PC-3 (cell line): ENCODE measurements at regions not wholly inside any gene's neighbourhood (a gene's known extent, or its start where the extent isn't known, plus 50 kb on each side); places are given as distances from the start of the nearest gene placed in this dataset.

Experiments used
- ATAC-seq: fragments of 200-7000 bp; cut with Tn5 transposase; 2 replicates; pipeline ENCODE4 v1.9.1; 2020; ENCODE audit warnings: mild to moderate bottlenecking, moderate library complexity
- BruUV-seq: library from RNA; stranded (reverse); fragments of 400-500 nt; replicated peaks from 2 replicates; lab custom pipeline; 2021; lab: Mats Ljungman, UMichigan
- CTCF ChIA-PET: fragments of 300-600 bp; sonication (Branson Sonifier 250); formaldehyde crosslinking; loops from one replicate; lab custom pipeline; 2022; ENCODE audit warnings: antibody characterized with exemption; lab: Charles Lee
- POLR2A ChIA-PET: fragments of 300-600 bp; sonication (Branson Sonifier 250); formaldehyde crosslinking; loops from one replicate; lab custom pipeline; 2022; ENCODE audit warnings: antibody characterized with exemption; ENCODE audit not compliant: unreplicated experiment; lab: Charles Lee
- DNase-seq: peaks from one replicate; pipeline ENCODE4 v3.0.0-alpha.2; 2015
- H2AFZ ChIP-seq: fragments of 300-600 bp; sonication (generic); 2 replicates; pipeline ENCODE4 v1.6.0; 2016; ENCODE audit warnings: antibody characterized with exemption, low read length
- H3F3A ChIP-seq: fragments of 300-600 bp; sonication (generic); one replicate; pipeline ENCODE4 v1.6.0; 2017; ENCODE audit warnings: antibody characterized with exemption, low read length, control low read depth, mild to moderate bottlenecking; ENCODE audit not compliant: unreplicated experiment
- H3K27ac ChIP-seq: fragments of 300-600 bp; sonication (generic); 2 replicates; pipeline ENCODE4 v1.5.1; 2016; ENCODE audit warnings: mild to moderate bottlenecking, low read length
- H3K27me3 ChIP-seq: fragments of 300-600 bp; sonication (generic); 2 replicates; pipeline ENCODE4 v1.6.1; 2016; ENCODE audit warnings: low read length, mixed read lengths
- H3K36me3 ChIP-seq: fragments of 300-600 bp; sonication (generic); 2 replicates; pipeline ENCODE4 v1.6.1; 2016; ENCODE audit warnings: low read depth, mixed run types, low read length, mixed read lengths
- H3K4me1 ChIP-seq: fragments of 300-600 bp; sonication (generic); 2 replicates; pipeline ENCODE4 v1.5.1; 2016; ENCODE audit warnings: low read length; ENCODE audit not compliant: insufficient read depth
- H3K4me2 ChIP-seq: fragments of 300-600 bp; sonication (generic); 2 replicates; pipeline ENCODE4 v1.6.0; 2016; ENCODE audit warnings: low read length
- H3K4me3 ChIP-seq: fragments of 300-600 bp; sonication (generic); 2 replicates; pipeline ENCODE4 v1.5.1; 2016; ENCODE audit warnings: mild to moderate bottlenecking, low read length, mixed read lengths
- H3K79me2 ChIP-seq: fragments of 300-600 bp; sonication (generic); 2 replicates; pipeline ENCODE4 v1.6.1; 2017; ENCODE audit warnings: low read length, mixed read lengths
- H3K9ac ChIP-seq: fragments of 300-600 bp; sonication (generic); 2 replicates; pipeline ENCODE4 v1.6.0; 2016; ENCODE audit warnings: mild to moderate bottlenecking, low read length
- H3K9me2 ChIP-seq: fragments of 300-600 bp; sonication (generic); replicated peaks from 2 replicates; pipeline ENCODE4 v1.6.1; 2016; ENCODE audit warnings: mixed run types, low read length, mixed read lengths
- H3K9me3 ChIP-seq: fragments of 300-600 bp; sonication (generic); 2 replicates; pipeline ENCODE4 v1.6.1; 2016; ENCODE audit warnings: low read length, mixed read lengths
- H4K20me1 ChIP-seq: fragments of 300-600 bp; sonication (generic); 2 replicates; pipeline ENCODE4 v1.6.1; 2016; ENCODE audit warnings: low read length, mixed read lengths
- CTCF ChIP-seq: fragments of 300-600 bp; sonication (generic); conservative IDR thresholded peaks from 2 replicates; pipeline ENCODE4 v1.5.1; 2017; ENCODE audit warnings: antibody characterized with exemption, low read depth, mild to moderate bottlenecking, low read length
- EZH2 ChIP-seq: fragments of 300-600 bp; sonication (generic); IDR thresholded peaks from one replicate; pipeline ENCODE4 v1.6.1; 2017; ENCODE audit warnings: antibody characterized with exemption, mild to moderate bottlenecking, low read length; ENCODE audit not compliant: unreplicated experiment
- EZH2phosphoT487 ChIP-seq: fragments of 300-600 bp; sonication (generic); IDR thresholded peaks from 2 replicates; pipeline ENCODE4 v1.6.1; 2018; ENCODE audit warnings: mild to moderate bottlenecking, antibody characterized with exemption, low read length, borderline replicate concordance
- intact Hi-C: fragments of 100-400 bp; cut with micrococcal nuclease; formaldehyde crosslinking; loops from 2 replicates; pipeline ENCODE4 v1.9.0; 2023

GRCh38 chr9:27747450-27747849 lies 174.2 kb upstream of the C9orf72 start:
- ChIA-PET CTCF (no interaction called here), POLR2A (no interaction called here)
- H3K4me2 ChIP-seq = no peak overlapping the region
- H3K9me3 ChIP-seq = no peaks in the 10 kb centered on the region
- H3K9ac ChIP-seq = no peak overlapping the region
- no peaks in the 10 kb centered on the region for H4K20me1 ChIP-seq
- BruUV-seq = no TSS peak
- intact Hi-C loops = no loop called here
- 0 out of 2 replicates have a peak, but pooled peaks cover 5% of the 10 kb centered on the region for H3K27me3 ChIP-seq
- no peaks in the 10 kb centered on the region for H3K36me3 ChIP-seq
- no peaks in the 10 kb centered on the region for H3F3A ChIP-seq
- no peak overlapping the region for H3K27ac ChIP-seq
- no peak overlapping the region for H2AFZ ChIP-seq
- ATAC-seq (no peak), DNase-seq (no peak)
- H3K4me1 ChIP-seq = no peaks in the 10 kb centered on the region
- H3K9me2 ChIP-seq = no peaks in the 10 kb centered on the region
- no peak for TF ChIP-seq EZH2phosphoT487
- no peak for TF ChIP-seq CTCF
- no peak for TF ChIP-seq EZH2
- H3K79me2 ChIP-seq = no peaks in the 10 kb centered on the region
- H3K4me3 ChIP-seq = no peak overlapping the region

GRCh38 chr9:27749838-27750237 lies 176.6 kb upstream of the C9orf72 start:
- ChIA-PET CTCF (no interaction called here), POLR2A (no interaction called here)
- no peak for TF ChIP-seq EZH2
- TF ChIP-seq CTCF = no peak
- TF ChIP-seq EZH2phosphoT487 = no peak
- no peaks in the 10 kb centered on the region for H4K20me1 ChIP-seq
- H3K9me3 ChIP-seq = no peaks in the 10 kb centered on the region
- no peak overlapping the region for H3K4me2 ChIP-seq
- H3K36me3 ChIP-seq = no peaks in the 10 kb centered on the region
- no peaks in the 10 kb centered on the region for H3K4me1 ChIP-seq
- intact Hi-C loops = no loop called here
- 0 out of 2 replicates have a peak, but pooled peaks cover 5% of the 10 kb centered on the region for H3K27me3 ChIP-seq
- no peaks in the 10 kb centered on the region for H3K9me2 ChIP-seq
- H2AFZ ChIP-seq = no peak overlapping the region
- no peak overlapping the region for H3K4me3 ChIP-seq
- BruUV-seq = no TSS peak
- no peaks in the 10 kb centered on the region for H3K79me2 ChIP-seq
- H3K27ac ChIP-seq = no peak overlapping the region
- H3F3A ChIP-seq = no peaks in the 10 kb centered on the region
- DNase-seq (no peak), ATAC-seq (no peak)
- no peak overlapping the region for H3K9ac ChIP-seq

- TF ChIP-seq CTCF (no peak), EZH2phosphoT487 (no peak), EZH2 (no peak)
- BruUV-seq = no TSS peak
- ATAC-seq (no peak), DNase-seq (no peak)
- 0 out of 2 replicates have a peak, but pooled peaks cover 5% of the 10 kb centered on the region for H3K27me3 ChIP-seq
- no peak overlapping the region for H3K9ac ChIP-seq
- no peaks in the 10 kb centered on the region for H3K4me1 ChIP-seq
- no peak overlapping the region for H3K4me2 ChIP-seq
- no peaks in the 10 kb centered on the region for H3K9me2 ChIP-seq
- H3K36me3 ChIP-seq = no peaks in the 10 kb centered on the region
- no peaks in the 10 kb centered on the region for H3F3A ChIP-seq
- POLR2A ChIA-PET = no interaction called here
- H3K9me3 ChIP-seq = no peaks in the 10 kb centered on the region
- H2AFZ ChIP-seq = no peak overlapping the region
- H3K79me2 ChIP-seq = no peaks in the 10 kb centered on the region
- no peak overlapping the region for H3K27ac ChIP-seq
- CTCF ChIA-PET = no interaction called here
- intact Hi-C loops = no loop called here
- no peak overlapping the region for H3K4me3 ChIP-seq
- no peaks in the 10 kb centered on the region for H4K20me1 ChIP-seq
Observed at GRCh38 chr9:27750566-27750965, 177.3 kb upstream of the C9orf72 start.
